ENCODE measurements at regions not wholly inside any gene's neighbourhood (a gene's known extent, or its start where the extent isn't known, plus 50 kb on each side); places are given as distances from the start of the nearest gene placed in this dataset.

- RAD21 ChIA-PET (ENCODE audit: unreplicated experiment): interaction anchor here (3.0 kb wide), 1 partner anchor 8 kb away, joined by 13 read pairs; no protein-coding TSS in a partner anchor
- BruUV-seq (replicated peaks): no TSS peak
- WGBS (ENCODE audit: insufficient coverage, insufficient replicate concordance, low lambda C conversion rate, missing lambda C conversion rate): 36% methylated on average over 3 of the region's 3 CpGs
- DNase-seq (ENCODE audit: low read depth, low spot score) (no peak), FAIRE-seq (no peak), ATAC-seq (no peak)
- POLR2A ChIA-PET: interaction anchor here (1.5 kb wide), 1 partner anchor 9 kb away, joined by 4 read pairs; no protein-coding TSS in a partner anchor
- Histone ChIP-seq H3K9ac (ENCODE audit: control insufficient read depth, insufficient read depth, low read length) (no peak overlapping the region), H3K9me3 (replicated peaks; ENCODE audit: control insufficient read depth, insufficient read depth, low read length) (no peaks in the 10 kb centered on the region), H4K20me1 (ENCODE audit: control insufficient read depth, insufficient read depth) (no peaks in the 10 kb centered on the region), H3K27ac (ENCODE audit: control insufficient read depth, insufficient read depth) (no peak overlapping the region), H3K27me3 (replicated peaks in 1 of 2; ENCODE audit: control insufficient read depth in 2 of 2, insufficient read depth in 2 of 2, low read length in 1 of 2) (no peaks in the 10 kb centered on the region), H3K36me3 (ENCODE audit: control insufficient read depth in 2 of 2, insufficient read depth in 2 of 2, low read length in 1 of 2) (no peaks in the 10 kb centered on the region), H2AFZ (ENCODE audit: control insufficient read depth, low read depth, low read length) (no peak overlapping the region), H3K79me2 (ENCODE audit: control insufficient read depth, insufficient read depth, low read length) (no peaks in the 10 kb centered on the region), H3K4me2 (ENCODE audit: control insufficient read depth, insufficient read depth) (no peak overlapping the region), H3K4me1 (ENCODE audit: control insufficient read depth, insufficient read depth, low read length) (no peaks in the 10 kb centered on the region), H3K4me3 (no peak overlapping the region)
- intact Hi-C loops (cut with micrococcal nuclease; ENCODE audit: unreplicated experiment): no loop called here
- SMC1A ChIA-PET (ENCODE audit: uncharacterized antibody, unreplicated experiment): interaction anchor here (0.9 to 2.5 kb wide), 4 partner anchors 10 to 44 kb away, joined by 3 to 6 read pairs (median 4); no protein-coding TSS in a partner anchor
- CTCF ChIA-PET: interaction anchor here (1.2 kb wide), 1 partner anchor 13 kb away, joined by 3 read pairs; no protein-coding TSS in a partner anchor
- in situ Hi-C loops (cut with MboI): no loop called here
- TF ChIP-seq FOS (IDR thresholded peaks at IDR 0.05; ENCODE audit: borderline replicate concordance, extremely low read depth, insufficient read length) (no peak), SUPT20H (IDR thresholded peaks at IDR 0.05; ENCODE audit: borderline replicate concordance, control insufficient read depth, low read depth, low read length) (no peak), YBX1 (IDR thresholded peaks at IDR 0.05) (no peak), BMI1 (IDR thresholded peaks at IDR 0.05; ENCODE audit: borderline replicate concordance) (no peak), BRCA1 (IDR thresholded peaks at IDR 0.05; ENCODE audit: low read depth, low read length) (no peak)
Measured at GRCh38 chr4:28443371-28443770, 1582.7 kb downstream of the STIM2 start.

- no peak overlapping the region for H3K9ac ChIP-seq (ENCODE audit: control insufficient read depth, insufficient read depth, low read length)
- RAD21 ChIA-PET (ENCODE audit: unreplicated experiment): interaction anchor here (0.7 to 3.0 kb wide), 3 partner anchors 8 to 141 kb away, joined by 3 to 13 read pairs (median 6); no protein-coding TSS in a partner anchor
- no peaks in the 10 kb centered on the region for H3K9me3 ChIP-seq (replicated peaks; ENCODE audit: control insufficient read depth, insufficient read depth, low read length)
- no peak overlapping the region for H3K4me2 ChIP-seq (ENCODE audit: control insufficient read depth, insufficient read depth)
- in situ Hi-C loops (cut with MboI): no loop called here
- H3K27ac ChIP-seq (ENCODE audit: control insufficient read depth, insufficient read depth): no peak overlapping the region
- intact Hi-C loops (cut with micrococcal nuclease; ENCODE audit: unreplicated experiment): no loop called here
- no peaks in the 10 kb centered on the region for H3K27me3 ChIP-seq (replicated peaks in 1 of 2; ENCODE audit: control insufficient read depth in 2 of 2, insufficient read depth in 2 of 2, low read length in 1 of 2)
- no peaks in the 10 kb centered on the region for H3K4me1 ChIP-seq (ENCODE audit: control insufficient read depth, insufficient read depth, low read length)
- CTCF ChIA-PET: interaction anchor here (1.2 kb wide), 1 partner anchor 13 kb away, joined by 3 read pairs; no protein-coding TSS in a partner anchor
- H3K79me2 ChIP-seq (ENCODE audit: control insufficient read depth, insufficient read depth, low read length): no peaks in the 10 kb centered on the region
- BruUV-seq (replicated peaks): no TSS peak
- no peak overlapping the region for H3K4me3 ChIP-seq
- POLR2A ChIA-PET: interaction anchor here (1.5 kb wide), 1 partner anchor 9 kb away, joined by 4 read pairs; no protein-coding TSS in a partner anchor
- no peaks in the 10 kb centered on the region for H4K20me1 ChIP-seq (ENCODE audit: control insufficient read depth, insufficient read depth)
- FAIRE-seq (no peak), DNase-seq (ENCODE audit: low read depth, low spot score) (no peak), ATAC-seq (no peak)
- SMC1A ChIA-PET (ENCODE audit: uncharacterized antibody, unreplicated experiment): interaction anchor here (0.7 to 2.5 kb wide), 10 partner anchors 8 to 315 kb away, joined by 3 to 7 read pairs (median 3); no protein-coding TSS in a partner anchor
- 10% methylated on average over 7 of the region's 7 CpGs for WGBS (ENCODE audit: insufficient coverage, insufficient replicate concordance, low lambda C conversion rate, missing lambda C conversion rate)
- no peak overlapping the region for H2AFZ ChIP-seq (ENCODE audit: control insufficient read depth, low read depth, low read length)
- no peaks in the 10 kb centered on the region for H3K36me3 ChIP-seq (ENCODE audit: control insufficient read depth in 2 of 2, insufficient read depth in 2 of 2, low read length in 1 of 2)
- TF ChIP-seq, protein P1, sequence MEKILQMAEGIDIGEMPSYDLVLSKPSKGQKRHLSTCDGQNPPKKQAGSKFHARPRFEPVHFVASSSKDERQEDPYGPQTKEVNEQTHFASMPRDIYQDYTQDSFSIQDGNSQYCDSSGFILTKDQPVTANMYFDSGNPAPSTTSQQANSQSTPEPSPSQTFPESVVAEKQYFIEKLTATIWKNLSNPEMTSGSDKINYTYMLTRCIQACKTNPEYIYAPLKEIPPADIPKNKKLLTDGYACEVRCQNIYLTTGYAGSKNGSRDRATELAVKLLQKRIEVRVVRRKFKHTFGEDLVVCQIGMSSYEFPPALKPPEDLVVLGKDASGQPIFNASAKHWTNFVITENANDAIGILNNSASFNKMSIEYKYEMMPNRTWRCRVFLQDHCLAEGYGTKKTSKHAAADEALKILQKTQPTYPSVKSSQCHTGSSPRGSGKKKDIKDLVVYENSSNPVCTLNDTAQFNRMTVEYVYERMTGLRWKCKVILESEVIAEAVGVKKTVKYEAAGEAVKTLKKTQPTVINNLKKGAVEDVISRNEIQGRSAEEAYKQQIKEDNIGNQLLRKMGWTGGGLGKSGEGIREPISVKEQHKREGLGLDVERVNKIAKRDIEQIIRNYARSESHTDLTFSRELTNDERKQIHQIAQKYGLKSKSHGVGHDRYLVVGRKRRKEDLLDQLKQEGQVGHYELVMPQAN (conservative IDR thresholded peaks at IDR 0.05): no peak
- TF ChIP-seq NR2C1 (IDR thresholded peaks at IDR 0.05) (no peak), RELB (IDR thresholded peaks at IDR 0.05; ENCODE audit: low read depth) (no peak), ESRRA (IDR thresholded peaks at IDR 0.05; ENCODE audit: low read length) (no peak), IKZF1 (conservative IDR thresholded peaks at IDR 0.05) (no peak), ATF7 (IDR thresholded peaks at IDR 0.05; ENCODE audit: low read depth) (no peak), STAT1 (conservative IDR thresholded peaks at IDR 0.05) (no peak), NR2F1 (conservative IDR thresholded peaks at IDR 0.05) (no peak), CHD2 (IDR thresholded peaks at IDR 0.05; ENCODE audit: borderline replicate concordance, low read depth, low read length) (no peak)
Measured at GRCh38 chr4:28443801-28444412, 1583.3 kb downstream of the STIM2 start.

All from GM12878 (cell line).